HG03432 (cell line): ENCODE measurements at regions not wholly inside any gene's neighbourhood (a gene's known extent, or its start where the extent isn't known, plus 50 kb on each side); places are given as distances from the start of the nearest gene placed in this dataset.

Experiments
- ATAC-seq: cut with Tn5 transposase; IDR thresholded peaks from one replicate; pipeline ENCODE4 v1.9.1; 2021; ENCODE audit warnings: mild to moderate bottlenecking, moderate library complexity; ENCODE audit not compliant: unreplicated experiment

GRCh38 chr5:14019768-14020290, 75.3 kb upstream of the DNAH5 start:
- ATAC-seq: no peak

DNA sequence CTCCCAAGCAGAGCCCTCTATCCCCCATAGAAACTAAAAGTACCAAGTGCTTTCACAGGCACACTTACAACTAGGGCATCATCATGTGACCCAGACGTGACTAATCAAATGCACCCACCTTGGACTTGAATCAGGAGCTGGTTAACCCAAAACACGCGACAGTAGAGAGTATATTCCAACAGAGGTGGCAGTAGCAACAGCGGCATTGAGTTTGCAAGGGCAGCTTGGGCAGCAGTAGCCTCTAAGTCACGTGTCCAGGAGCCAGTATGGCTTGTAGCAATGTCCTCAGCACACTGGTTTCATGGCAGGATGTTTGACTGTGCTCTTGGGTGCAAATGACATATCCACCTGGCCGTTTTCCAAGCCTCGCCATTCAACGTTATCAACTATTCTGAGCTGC, 73.4 kb upstream of the DNAH5 start:
- ATAC-seq: no peak

DNA sequence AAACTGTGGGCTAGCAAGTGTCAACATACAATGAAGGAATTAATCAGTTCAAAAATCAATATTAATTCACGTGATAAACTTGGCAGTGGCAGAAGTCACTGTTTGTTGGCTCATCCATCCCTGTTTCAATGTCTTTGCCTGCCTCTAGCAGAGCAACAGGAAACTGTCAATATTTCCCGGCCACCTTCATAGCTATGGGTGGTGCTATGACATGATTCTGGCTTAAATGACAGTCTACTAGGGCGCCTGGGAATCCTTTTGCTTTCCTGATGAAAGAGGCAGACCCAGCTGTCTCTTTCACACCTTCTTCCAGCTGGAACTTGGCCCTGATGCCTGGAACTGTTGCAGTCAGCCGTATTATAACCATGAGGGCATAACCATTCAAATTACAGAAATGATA, 72.1 kb upstream of the DNAH5 start:
- ATAC-seq: no peak

GRCh38 chr5:14011089-14012020, 66.9 kb upstream of the DNAH5 start:
- ATAC-seq: peak; percentile 96

GRCh38 chr5:14009575-14009974, 65.1 kb upstream of the DNAH5 start:
- ATAC-seq: no peak

- ATAC-seq: no peak
Observed at GRCh38 chr5:14008819-14009311, 64.4 kb upstream of the DNAH5 start.

GRCh38 chr5:14006823-14007520, 62.5 kb upstream of the DNAH5 start:
- ATAC-seq: no peak

DNA sequence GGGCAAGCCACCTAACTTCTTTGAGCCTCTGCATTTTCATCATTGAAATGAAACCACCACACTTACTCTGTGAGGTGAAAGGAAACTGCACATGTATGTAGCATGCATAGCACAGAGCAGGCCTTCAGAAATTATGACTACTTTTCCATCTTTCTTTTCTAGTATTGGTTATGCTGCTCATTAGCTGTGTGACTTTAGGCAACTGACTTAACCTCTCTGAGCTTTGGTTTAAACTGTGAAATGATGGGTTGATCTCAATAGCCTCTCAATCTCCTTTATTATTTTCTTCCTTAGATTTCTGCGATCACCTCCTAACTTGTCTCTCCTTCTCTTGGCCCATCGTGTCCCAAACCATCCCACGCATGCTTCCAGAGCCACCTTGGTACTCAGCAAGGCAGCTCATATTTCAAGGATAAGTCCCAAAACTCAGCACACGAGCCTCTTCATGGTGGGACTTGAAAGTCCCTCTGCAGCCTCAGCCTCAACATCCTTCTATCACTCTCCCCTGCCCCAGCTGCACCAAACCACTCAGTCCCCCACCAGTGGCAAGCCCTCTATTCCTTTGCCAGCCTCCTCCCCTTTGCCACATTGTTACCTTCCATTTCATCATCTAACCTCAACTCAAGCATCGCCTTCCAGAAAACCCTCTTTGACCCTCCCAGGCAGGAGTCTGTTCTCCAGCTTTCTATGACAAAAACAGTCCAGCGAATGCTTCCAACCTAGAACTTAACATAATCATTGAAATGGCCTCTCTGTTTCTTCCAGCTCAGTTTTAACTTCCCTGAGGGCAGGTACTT, 60.3 kb upstream of the DNAH5 start:
- no peak for ATAC-seq

DNA sequence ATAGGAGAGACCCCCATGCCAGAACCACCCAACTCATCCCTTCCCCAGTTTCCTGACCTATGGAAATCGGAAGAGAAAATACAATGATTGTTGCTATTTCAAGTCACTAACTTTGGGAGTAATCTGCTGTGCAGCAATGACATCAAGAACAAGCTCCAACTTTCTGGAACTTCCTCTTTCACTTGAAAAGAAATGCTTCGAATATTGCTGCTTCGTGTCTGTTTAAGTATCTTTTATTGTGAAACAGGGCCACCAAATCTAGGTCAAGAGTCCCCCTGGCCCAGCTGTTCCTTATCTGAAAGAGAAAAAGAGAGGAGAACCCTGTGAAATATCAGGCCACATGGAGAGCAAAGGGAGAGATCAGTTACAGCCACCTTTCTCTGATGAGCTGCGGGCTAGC, 59.4 kb upstream of the DNAH5 start:
- ATAC-seq: no peak

DNA sequence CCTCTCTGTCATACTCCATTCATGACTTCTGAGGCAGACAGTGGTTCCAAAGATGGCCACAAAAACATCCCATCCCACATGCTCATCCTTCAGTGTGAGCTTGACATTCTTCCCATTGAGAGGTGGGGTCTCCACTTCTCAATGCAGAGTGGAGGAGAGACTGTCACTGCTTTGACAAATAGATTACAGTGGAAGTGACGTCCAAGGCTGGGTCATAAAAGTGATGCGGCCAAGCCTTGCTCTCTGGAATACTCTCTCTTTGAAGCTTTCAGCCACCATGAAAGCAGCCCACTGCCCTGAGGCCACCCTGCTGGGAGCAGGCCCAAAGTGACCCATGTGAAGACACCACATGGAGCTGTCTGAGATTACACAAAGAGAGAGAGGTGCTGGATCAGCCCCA, 59.0 kb upstream of the DNAH5 start:
- ATAC-seq: no peak

DNA sequence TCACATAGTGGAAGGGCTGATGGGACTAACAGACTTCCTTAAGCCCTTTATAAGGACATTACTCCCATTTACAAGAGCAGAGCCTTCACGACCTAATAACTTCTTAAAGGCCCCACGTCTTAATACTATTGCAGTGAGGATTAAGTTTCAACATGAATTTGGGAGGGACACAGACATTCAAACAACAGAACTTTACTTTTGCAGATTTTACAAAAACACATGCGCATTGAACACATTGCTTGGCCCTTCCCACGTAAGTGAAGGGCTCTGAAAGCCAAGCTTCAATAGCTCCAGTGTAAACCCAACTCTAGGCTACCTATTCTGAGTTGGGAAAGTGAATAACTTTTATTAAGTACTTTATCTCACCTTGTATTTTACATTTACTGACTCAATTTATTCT, 53.8 kb upstream of the DNAH5 start:
- no peak for ATAC-seq

- no peak for ATAC-seq
Observed at GRCh38 chr5:13997514-13997913, 53.0 kb upstream of the DNAH5 start.

GRCh38 chr5:13994621-13995253, 50.2 kb upstream of the DNAH5 start:
- ATAC-seq: no peak
